K562 (cell line): ENCODE measurements at regions not wholly inside any gene's neighbourhood (a gene's known extent, or its start where the extent isn't known, plus 50 kb on each side); places are given as distances from the start of the nearest gene placed in this dataset.
A peak's percentile ranks its signal among the peaks of the same experiment; 100 is the strongest.

Experiments
- ATAC-seq: fragments of 200-7000 bp; cut with Tn5 transposase; 3 replicates; pipeline ENCODE4 v1.9.1; 2020; ENCODE audit warnings: moderate library complexity
- BruUV-seq: library from RNA; stranded (reverse); fragments of 400-500 nt; replicated peaks from 2 replicates; lab custom pipeline; 2021; lab: Mats Ljungman, UMichigan
- CTCF ChIA-PET: fragments of 300-600 bp; formaldehyde crosslinking; extraction: SDS; loops from one replicate; lab custom pipeline; 2021; ENCODE audit warnings: low intra/inter-chr PET ratio; lab: Yijun Ruan, JAX
- POLR2A ChIA-PET: fragments of 300-600, 350-650 bp; sonication (Branson Sonifier 250); formaldehyde crosslinking; extraction: SDS; loops from one replicate; lab custom pipeline; 2021; ENCODE audit warnings: antibody characterized with exemption, inconsistent platforms; lab: Yijun Ruan, JAX
- DNase-seq, 4 experiments: peaks; one replicate each; pipeline versions ENCODE4 v3.0.0 to v3.0.0-alpha.2; 2011 to 2018; ENCODE audit warnings: low spot score in 3 of 4, mixed read lengths in 3 of 4; ENCODE audit errors: extremely low read depth in 1 of 4
- FAIRE-seq: peaks from 2 replicates; lab custom pipeline; 2011; peaks lifted over from hg19 to GRCh38; lab: Jason Lieb, UNC
- H2AFZ ChIP-seq: 2 replicates; pipeline ENCODE4 v1.6.0; 2011; ENCODE audit warnings: low read depth, low read length, control low read depth, inconsistent platforms
- H3K27ac ChIP-seq: fragments of 200-600 bp; 3 replicates; pipeline ENCODE4 v1.8.0; 2011; ENCODE audit warnings: low read depth, mild to moderate bottlenecking, control low read depth, inconsistent platforms, low read length, moderate library complexity, mixed read lengths; ENCODE audit errors: extremely low read depth
- H3K27me3 ChIP-seq, 2 experiments: fragments of 300-600 bp in 1 of 2; 2 replicates in 1 of 2; 3 replicates in 1 of 2; pipeline versions ENCODE4 v1.6.0 to v1.8.0; 2011; ENCODE audit warnings: inconsistent platforms in 2 of 2, low read length in 2 of 2, mild to moderate bottlenecking in 1 of 2, mixed read lengths in 1 of 2, moderate library complexity in 1 of 2; ENCODE audit not compliant: control insufficient read depth in 2 of 2, insufficient read depth in 2 of 2
- H3K36me3 ChIP-seq: fragments of 300-600 bp; 3 replicates; pipeline ENCODE4 v1.8.0; 2011; ENCODE audit warnings: mild to moderate bottlenecking, low read length, inconsistent platforms; ENCODE audit not compliant: control insufficient read depth, insufficient read depth
- H3K4me1 ChIP-seq, 2 experiments: fragments of 200-600 bp in 1 of 2; replicated peaks in 1 of 2; 2 replicates in 1 of 2; 3 replicates in 1 of 2; pipeline versions ENCODE4 v1.5.1 to v1.8.0; 2011; ENCODE audit warnings: inconsistent platforms in 2 of 2, low read length in 2 of 2, mild to moderate bottlenecking in 1 of 2, mixed read lengths in 1 of 2, moderate library complexity in 1 of 2; ENCODE audit not compliant: control insufficient read depth in 2 of 2, insufficient read depth in 2 of 2
- H3K4me2 ChIP-seq: 2 replicates; pipeline ENCODE4 v1.6.1; 2011; ENCODE audit warnings: low read length, control low read depth, inconsistent platforms, mixed read lengths; ENCODE audit not compliant: insufficient read depth
- H3K4me3 ChIP-seq: fragments of 200-600 bp; sonication (generic), shearing (Covaris generic); 2 replicates; pipeline ENCODE4 v1.5.1; 2016; ENCODE audit warnings: control low read depth, inconsistent platforms
- H3K79me2 ChIP-seq: fragments of 200-600 bp; 3 replicates; pipeline ENCODE4 v1.8.0; 2011; ENCODE audit warnings: low read length, inconsistent platforms; ENCODE audit not compliant: control insufficient read depth, insufficient read depth
- H3K9ac ChIP-seq, 2 experiments: 2 replicates each; pipeline versions ENCODE4 v1.6.0 to v1.6.1; 2011; ENCODE audit warnings: low read depth in 2 of 2, low read length in 2 of 2, control low read depth in 1 of 2, inconsistent platforms in 1 of 2, mild to moderate bottlenecking in 1 of 2, mixed read lengths in 1 of 2; ENCODE audit not compliant: insufficient read depth in 1 of 2
- H3K9me1 ChIP-seq: one replicate; pipeline ENCODE4 v1.6.0; 2011; ENCODE audit warnings: inconsistent platforms, mild to moderate bottlenecking, low read length, moderate library complexity; ENCODE audit not compliant: control insufficient read depth, insufficient read depth
- H3K9me3 ChIP-seq: replicated peaks from 2 replicates; pipeline ENCODE4 v1.5.1; 2011; ENCODE audit warnings: low read depth, low read length, inconsistent platforms; ENCODE audit not compliant: control insufficient read depth, insufficient read depth
- H4K20me1 ChIP-seq: replicated peaks from 2 replicates; pipeline ENCODE4 v1.6.1; 2011; ENCODE audit warnings: low read length, inconsistent platforms, mixed read lengths; ENCODE audit not compliant: control insufficient read depth, insufficient read depth
- C11orf30 ChIP-seq: fragments of 450-650 bp; IDR thresholded peaks from 2 replicates; pipeline ENCODE4 v1.6.1; 2016; ENCODE audit warnings: low read depth, mild to moderate bottlenecking
- CREM ChIP-seq: IDR thresholded peaks from 2 replicates; pipeline ENCODE4 v1.6.1; 2014; ENCODE audit warnings: antibody characterized with exemption, low read depth
- HNRNPL ChIP-seq: fragments of 200-400 bp; formaldehyde crosslinking; IDR thresholded peaks from 2 replicates; pipeline ENCODE4 v1.6.1; 2017; ENCODE audit warnings: low read depth, mild to moderate bottlenecking, low read length
- ZNF212 ChIP-seq: fragments of 450-650 bp; formaldehyde crosslinking; IDR thresholded peaks from 2 replicates; pipeline ENCODE4 v1.4.0; 2020; ENCODE audit warnings: mild to moderate bottlenecking
- ZNF316 ChIP-seq: fragments of 450-650 bp; IDR thresholded peaks from 2 replicates; pipeline ENCODE4 v1.6.1; 2016
- ZNF79 ChIP-seq: fragments of 250-450 bp; sonication (Bioruptor Pico); IDR thresholded peaks from 2 replicates; pipeline ENCODE4 v1.4.0; 2020; ENCODE audit warnings: low read depth, mild to moderate bottlenecking, moderate library complexity
- in situ Hi-C: fragments of 300-500 bp; cut with MboI; formaldehyde crosslinking; loops from 4 replicates; pipeline ENCODE4 v1.15.0; 2018; ENCODE audit warnings: inconsistent platforms, mixed read lengths
- intact Hi-C: fragments of 100-400 bp; cut with micrococcal nuclease; formaldehyde crosslinking; loops from 2 replicates; pipeline ENCODE4 v1.14.2; 2022
- TF ChIP-seq, protein P1 (sequence below): fragments of 250-450 bp; sonication (Bioruptor Pico); IDR thresholded peaks from 2 replicates; pipeline ENCODE4 v1.6.1; 2021; ENCODE audit warnings: mild to moderate bottlenecking

DNA sequence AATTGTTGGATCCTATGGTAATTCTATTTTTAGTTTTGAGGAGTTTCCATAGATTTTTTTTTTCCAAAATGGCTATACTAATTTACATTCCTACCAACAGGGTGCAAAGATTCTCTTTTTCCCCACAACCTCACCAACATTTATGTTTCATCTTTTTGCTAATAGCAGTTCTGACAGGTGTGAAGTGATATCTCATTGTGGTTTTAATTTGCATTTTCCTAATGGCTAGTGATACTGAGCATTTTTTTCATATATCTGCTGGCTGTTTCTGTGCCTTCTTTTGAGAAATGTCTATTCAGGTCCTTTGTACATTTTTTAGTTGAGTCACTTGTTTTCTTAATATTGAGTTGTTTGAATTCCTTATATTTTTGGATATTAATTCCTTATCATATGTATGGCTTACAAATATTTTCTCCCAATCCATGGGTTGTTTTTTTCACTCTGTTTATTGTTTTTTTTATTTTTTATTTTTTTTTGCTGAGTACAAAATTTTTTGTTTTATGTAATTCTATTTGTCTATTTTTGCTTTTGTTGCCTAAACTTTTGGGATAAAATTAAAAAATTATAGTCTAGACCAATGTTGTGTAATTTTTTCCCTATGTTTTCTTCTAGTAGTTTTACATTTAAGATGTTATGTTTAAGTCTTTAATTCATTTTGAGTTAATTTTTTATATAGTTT, 205.9 kb upstream of the ADCY1 start:
- H3K9me3 ChIP-seq = no peaks in the 10 kb centered on the region
- ATAC-seq (no peak), DNase-seq (no peak), FAIRE-seq (no peak)
- no peaks in the 10 kb centered on the region; a peak in 1 of 5 replicates for H3K27me3 ChIP-seq
- no peak overlapping the region for H3K4me2 ChIP-seq
- H3K36me3 ChIP-seq = no peaks in the 10 kb centered on the region
- ChIA-PET CTCF (no interaction called here), POLR2A (no interaction called here)
- H3K4me3 ChIP-seq = no peak overlapping the region
- intact Hi-C loops = no loop called here
- no peaks in the 10 kb centered on the region for H3K9me1 ChIP-seq
- no peak overlapping the region for H3K9ac ChIP-seq
- H3K4me1 ChIP-seq = no peaks in the 10 kb centered on the region
- H4K20me1 ChIP-seq = no peaks in the 10 kb centered on the region
- in situ Hi-C loops = no loop called here
- no peak overlapping the region for H3K27ac ChIP-seq
- peak; percentile 61; the same call in 1 of the 2 replicates for TF ChIP-seq C11orf30
- TF ChIP-seq ZNF316 = peak; percentile 87
- no peak for TF ChIP-seq ZNF79
- TF ChIP-seq CREM = no peak
- no peak for TF ChIP-seq ZNF212 (CRISPR knock-in tag)
- TF ChIP-seq, protein P1, sequence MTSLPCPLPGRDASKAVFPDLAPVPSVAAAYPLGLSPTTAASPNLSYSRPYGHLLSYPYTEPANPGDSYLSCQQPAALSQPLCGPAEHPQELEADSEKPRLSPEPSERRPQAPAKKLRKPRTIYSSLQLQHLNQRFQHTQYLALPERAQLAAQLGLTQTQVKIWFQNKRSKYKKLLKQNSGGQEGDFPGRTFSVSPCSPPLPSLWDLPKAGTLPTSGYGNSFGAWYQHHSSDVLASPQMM (CRISPR knock-in tag) = no peak
- TF ChIP-seq HNRNPL = no peak
- no peak overlapping the region for H2AFZ ChIP-seq
- BruUV-seq = no TSS peak
- H3K79me2 ChIP-seq = no peaks in the 10 kb centered on the region
